ENCODE measurements at regions not wholly inside any gene's neighbourhood (a gene's known extent, or its start where the extent isn't known, plus 50 kb on each side); places are given as distances from the start of the nearest gene placed in this dataset.

DNA sequence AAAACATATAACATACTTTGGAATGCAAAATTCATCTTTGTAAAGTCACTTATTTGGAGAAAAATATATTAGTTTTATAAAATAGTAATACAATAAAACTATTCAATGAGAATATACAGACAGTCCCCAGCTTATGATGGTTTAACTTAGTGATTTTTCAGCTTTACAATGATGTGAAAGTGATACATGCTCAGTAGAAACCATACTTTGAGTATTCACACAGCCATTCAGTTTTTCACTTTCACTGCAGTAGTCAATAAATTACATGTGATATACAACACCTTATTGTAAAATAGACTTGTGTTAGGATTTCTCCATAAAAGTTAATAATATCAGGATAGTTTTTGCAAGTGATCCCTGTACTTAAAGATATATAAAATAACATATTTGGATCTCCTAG is 436.0 kb downstream of the CENPC start:
- TF ChIP-seq, protein P1, sequence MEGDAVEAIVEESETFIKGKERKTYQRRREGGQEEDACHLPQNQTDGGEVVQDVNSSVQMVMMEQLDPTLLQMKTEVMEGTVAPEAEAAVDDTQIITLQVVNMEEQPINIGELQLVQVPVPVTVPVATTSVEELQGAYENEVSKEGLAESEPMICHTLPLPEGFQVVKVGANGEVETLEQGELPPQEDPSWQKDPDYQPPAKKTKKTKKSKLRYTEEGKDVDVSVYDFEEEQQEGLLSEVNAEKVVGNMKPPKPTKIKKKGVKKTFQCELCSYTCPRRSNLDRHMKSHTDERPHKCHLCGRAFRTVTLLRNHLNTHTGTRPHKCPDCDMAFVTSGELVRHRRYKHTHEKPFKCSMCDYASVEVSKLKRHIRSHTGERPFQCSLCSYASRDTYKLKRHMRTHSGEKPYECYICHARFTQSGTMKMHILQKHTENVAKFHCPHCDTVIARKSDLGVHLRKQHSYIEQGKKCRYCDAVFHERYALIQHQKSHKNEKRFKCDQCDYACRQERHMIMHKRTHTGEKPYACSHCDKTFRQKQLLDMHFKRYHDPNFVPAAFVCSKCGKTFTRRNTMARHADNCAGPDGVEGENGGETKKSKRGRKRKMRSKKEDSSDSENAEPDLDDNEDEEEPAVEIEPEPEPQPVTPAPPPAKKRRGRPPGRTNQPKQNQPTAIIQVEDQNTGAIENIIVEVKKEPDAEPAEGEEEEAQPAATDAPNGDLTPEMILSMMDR (IDR thresholded peaks at IDR 0.05) = no peak
- TF ChIP-seq POLR2A (IDR thresholded peaks at IDR 0.05) = no peak
